Body of pancreas (tissue), 4 donors: ENCODE measurements at regions not wholly inside any gene's neighbourhood (a gene's known extent, or its start where the extent isn't known, plus 50 kb on each side); places are given as distances from the start of the nearest gene placed in this dataset.
A peak's percentile ranks its signal among the peaks of the same experiment; 100 is the strongest.
"Not testable (repeated sequence)": the region's sequence is repeated elsewhere in the genome, so short reads cannot be mapped to it uniquely, and the experiment has no call there.

ENCODE experiments used
- ATAC-seq: fragments of 150-250 bp; one replicate; pipeline ENCODE4 v1.9.1; 2016
- DNase-seq, 4 donors: peaks; one replicate each; pipeline ENCODE4 v3.0.0-alpha.2; 2019
- H3K27ac ChIP-seq, 4 donors: fragments of 200-600 bp; sonication (generic); 1 replicate in 3 of 4; 2 replicates in 1 of 4; pipeline versions ENCODE4 v1.5.1 to v1.6.1; 2016 to 2019; ENCODE audit warnings: mild to moderate bottlenecking in 1 of 4, mixed read lengths in 1 of 4, moderate library complexity in 1 of 4
- H3K27me3 ChIP-seq, 2 donors: fragments of 200-600 bp; sonication (generic); one replicate each; pipeline ENCODE4 v1.6.0; 2016; ENCODE audit warnings: mild to moderate bottlenecking in 1 of 2
- H3K36me3 ChIP-seq, 2 donors: fragments of 200-600 bp; sonication (generic); replicated peaks in 1 of 2; 2 replicates each; pipeline ENCODE4 v1.5.1; 2016; ENCODE audit warnings: low read depth in 2 of 2; ENCODE audit not compliant: insufficient read depth in 1 of 2
- H3K4me1 ChIP-seq: fragments of 200-600 bp; sonication (generic); one replicate; pipeline ENCODE4 v1.6.0; 2016
- H3K4me3 ChIP-seq, 2 donors: fragments of 200-600 bp; sonication (generic); 1 replicate in 1 of 2; 2 replicates in 1 of 2; pipeline ENCODE4 v1.5.1; 2016 to 2019
- H3K9me3 ChIP-seq, 3 donors: fragments of 200-600 bp; sonication (generic); 1 replicate in 2 of 3; 2 replicates in 1 of 3; pipeline ENCODE4 v1.5.1; 2016
- POLR2A ChIP-seq, 3 donors: fragments of 450-650 bp; IDR thresholded peaks; one replicate each; pipeline ENCODE4 v1.6.1; 2016; ENCODE audit warnings: antibody characterized with exemption in 3 of 3, mild to moderate bottlenecking in 2 of 3
- WGBS, 2 donors: methylation state at CpG; one replicate each; pipeline ENCODE4 v1.1.5; 2017; 5-methylcytosine and 5-hydroxymethylcytosine counted together
- intact Hi-C: fragments of 100-400 bp; cut with DNase I; formaldehyde crosslinking; loops from one replicate; pipeline ENCODE4 v1.15.1; 2023
- TF ChIP-seq, protein P1 (sequence below), 7 experiments: fragments of 450-650 bp in 4 of 7; fragments of 200-600 bp in 3 of 7; sonication (generic) in 3 of 7; IDR thresholded peaks; one replicate each; pipeline ENCODE4 v1.5.1; 2016 to 2019; ENCODE audit warnings: antibody characterized with exemption in 7 of 7

DNA sequence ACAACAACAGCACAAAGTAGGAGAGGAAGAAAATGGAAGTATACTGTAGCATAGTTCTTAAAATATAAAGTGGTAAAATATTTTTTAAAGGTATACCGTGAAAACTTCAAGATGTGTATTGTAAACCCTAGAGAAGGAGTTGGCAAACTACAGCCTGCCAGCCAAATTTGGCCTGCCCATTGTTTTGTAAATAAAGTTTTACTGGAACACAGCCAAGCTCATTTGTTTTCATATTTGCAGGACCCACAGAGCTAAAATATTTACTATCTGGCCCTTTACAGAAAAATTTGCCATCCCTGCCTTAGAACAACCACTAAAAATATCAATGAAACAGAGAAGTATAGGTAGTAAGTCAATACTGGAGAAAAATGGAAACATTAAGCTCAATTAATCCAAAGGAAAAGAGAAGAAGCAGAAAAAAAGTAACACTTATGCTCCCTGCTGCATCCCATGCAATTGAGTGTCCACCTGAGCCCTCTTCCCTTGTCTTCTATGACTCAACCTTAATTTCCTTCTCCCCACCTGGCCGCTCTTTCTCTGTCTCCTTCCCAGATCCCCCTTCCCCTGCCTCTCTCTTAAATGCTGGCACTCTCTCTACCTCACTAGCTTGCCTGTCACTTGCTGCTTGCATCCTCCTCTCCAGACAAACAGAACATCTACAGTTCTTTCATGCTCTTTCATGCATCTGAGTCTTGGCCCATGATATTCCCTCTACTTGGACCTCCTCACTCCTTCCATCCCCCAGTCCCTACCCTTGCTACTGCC lies 50.6 kb upstream of the FER start:
- Histone ChIP-seq H3K36me3 (no peaks in the 10 kb centered on the region), H3K4me3 (no peak overlapping the region), H3K9me3 (no peaks in the 10 kb centered on the region), H3K27ac (no peak overlapping the region), H3K4me1 (no peaks in the 10 kb centered on the region), H3K27me3 (no peaks in the 10 kb centered on the region)
- intact Hi-C loops = no loop called here
- DNase-seq = no peak
- ATAC-seq = no peak
- 78 to 90% methylated on average over 2 of the region's 2 CpGs for WGBS, 2 donors
- TF ChIP-seq, protein P1, sequence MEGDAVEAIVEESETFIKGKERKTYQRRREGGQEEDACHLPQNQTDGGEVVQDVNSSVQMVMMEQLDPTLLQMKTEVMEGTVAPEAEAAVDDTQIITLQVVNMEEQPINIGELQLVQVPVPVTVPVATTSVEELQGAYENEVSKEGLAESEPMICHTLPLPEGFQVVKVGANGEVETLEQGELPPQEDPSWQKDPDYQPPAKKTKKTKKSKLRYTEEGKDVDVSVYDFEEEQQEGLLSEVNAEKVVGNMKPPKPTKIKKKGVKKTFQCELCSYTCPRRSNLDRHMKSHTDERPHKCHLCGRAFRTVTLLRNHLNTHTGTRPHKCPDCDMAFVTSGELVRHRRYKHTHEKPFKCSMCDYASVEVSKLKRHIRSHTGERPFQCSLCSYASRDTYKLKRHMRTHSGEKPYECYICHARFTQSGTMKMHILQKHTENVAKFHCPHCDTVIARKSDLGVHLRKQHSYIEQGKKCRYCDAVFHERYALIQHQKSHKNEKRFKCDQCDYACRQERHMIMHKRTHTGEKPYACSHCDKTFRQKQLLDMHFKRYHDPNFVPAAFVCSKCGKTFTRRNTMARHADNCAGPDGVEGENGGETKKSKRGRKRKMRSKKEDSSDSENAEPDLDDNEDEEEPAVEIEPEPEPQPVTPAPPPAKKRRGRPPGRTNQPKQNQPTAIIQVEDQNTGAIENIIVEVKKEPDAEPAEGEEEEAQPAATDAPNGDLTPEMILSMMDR (IDR thresholded peaks at IDR 0.05) = no peak
- TF ChIP-seq POLR2A (IDR thresholded peaks at IDR 0.05) = no peak

DNA sequence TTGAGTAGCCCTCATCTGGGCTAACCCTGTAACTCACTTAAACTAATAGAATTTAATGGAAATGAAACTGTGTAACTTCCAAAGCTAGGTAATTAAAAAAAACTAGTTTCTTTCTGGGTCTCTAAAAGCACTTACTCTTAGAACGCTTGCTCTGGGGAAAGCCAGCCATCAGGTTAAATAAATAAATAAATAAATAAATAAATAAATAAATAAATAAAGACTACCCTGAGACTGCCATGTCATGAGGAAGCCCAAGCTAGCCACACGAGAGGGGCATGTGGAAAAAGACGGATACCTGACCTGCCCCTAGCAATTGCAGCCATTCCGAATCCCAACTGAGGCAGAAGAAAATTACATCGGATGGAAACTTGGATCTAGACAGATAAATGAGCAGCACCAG lies 51.3 kb upstream of the FER start:
- TF ChIP-seq, protein P1 (IDR thresholded peaks at IDR 0.05) = no peak
- no peak for TF ChIP-seq POLR2A (IDR thresholded peaks at IDR 0.05)
- H3K27me3 ChIP-seq = no peaks in the 10 kb centered on the region
- WGBS, 2 donors = 55 to 56% methylated on average over 5 of the region's 5 CpGs
- ATAC-seq = no peak
- no peaks in the 10 kb centered on the region for H3K9me3 ChIP-seq
- DNase-seq = no peak
- no peak overlapping the region for H3K4me3 ChIP-seq
- intact Hi-C loops = no loop called here
- H3K27ac ChIP-seq = no peak overlapping the region
- H3K4me1 ChIP-seq = no peaks in the 10 kb centered on the region
- no peaks in the 10 kb centered on the region for H3K36me3 ChIP-seq

DNA sequence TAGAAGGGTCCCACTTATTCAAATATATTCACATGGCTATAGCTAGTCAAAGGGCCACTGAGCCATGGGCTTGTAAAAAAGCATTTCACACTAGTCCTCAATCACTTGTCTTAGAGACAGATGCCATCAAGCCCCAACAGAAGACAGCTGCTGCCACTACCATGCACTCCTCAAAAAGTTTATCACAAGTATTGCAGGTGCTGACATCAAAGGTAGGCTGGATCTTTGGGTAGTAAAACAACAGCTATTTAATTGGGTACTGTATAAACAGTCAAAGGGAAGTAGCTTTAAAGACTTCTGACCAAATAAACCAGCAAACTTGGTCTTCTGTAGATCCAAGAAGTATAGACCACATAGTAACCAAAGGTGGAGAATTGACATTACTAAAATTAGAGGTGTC lies 59.2 kb upstream of the FER start:
- TF ChIP-seq, protein P1 (IDR thresholded peaks at IDR 0.05) = no peak
- TF ChIP-seq POLR2A (IDR thresholded peaks at IDR 0.05) = no peak
- intact Hi-C loops = no loop called here
- Histone ChIP-seq H3K27me3 (no peaks in the 10 kb centered on the region), H3K4me1 (no peaks in the 10 kb centered on the region), H3K4me3 (no peak overlapping the region), H3K36me3 (no peaks in the 10 kb centered on the region), H3K27ac (no peak overlapping the region), H3K9me3 (no peaks in the 10 kb centered on the region)
- DNase-seq (no peak), ATAC-seq (no peak)

DNA sequence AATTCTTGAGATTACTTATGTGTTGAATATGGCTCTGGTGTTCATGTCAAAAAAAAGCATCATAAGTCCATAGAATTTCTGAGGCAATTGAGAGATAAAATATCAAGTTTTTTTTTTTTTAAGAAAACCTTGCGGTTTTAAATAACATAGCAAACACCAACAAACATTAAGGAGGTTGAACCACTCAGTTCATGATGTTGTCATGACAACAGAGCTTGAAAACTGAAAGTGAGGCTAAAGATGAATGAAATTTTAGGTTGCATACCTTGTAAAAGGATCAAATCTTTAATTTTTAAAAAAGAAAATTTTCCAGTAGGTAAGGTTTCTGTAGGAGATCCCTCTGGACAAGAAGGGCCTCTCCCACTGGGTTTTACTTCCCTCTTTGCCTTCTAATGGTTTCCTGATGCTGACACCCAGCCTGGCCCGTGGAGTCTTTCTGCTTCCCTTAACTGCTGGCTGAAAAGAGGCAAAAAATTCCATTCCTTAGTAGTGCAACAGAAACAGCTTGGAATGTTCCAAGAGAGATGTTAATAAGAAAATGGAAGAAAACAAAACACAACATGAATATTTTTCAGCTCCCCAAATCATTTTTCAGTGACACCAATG lies 60.0 kb upstream of the FER start:
- H3K4me1 ChIP-seq = no peaks in the 10 kb centered on the region
- 58 to 73% methylated on average over 2 of the region's 2 CpGs for WGBS, 2 donors
- DNase-seq (no peak), ATAC-seq (no peak)
- no peak overlapping the region for H3K4me3 ChIP-seq
- no peaks in the 10 kb centered on the region for H3K36me3 ChIP-seq
- intact Hi-C loops = no loop called here
- H3K27me3 ChIP-seq = no peaks in the 10 kb centered on the region
- TF ChIP-seq, protein P1 (IDR thresholded peaks at IDR 0.05) = no peak
- TF ChIP-seq POLR2A (IDR thresholded peaks at IDR 0.05) = no peak
- no peaks in the 10 kb centered on the region for H3K9me3 ChIP-seq
- H3K27ac ChIP-seq = no peak overlapping the region

DNA sequence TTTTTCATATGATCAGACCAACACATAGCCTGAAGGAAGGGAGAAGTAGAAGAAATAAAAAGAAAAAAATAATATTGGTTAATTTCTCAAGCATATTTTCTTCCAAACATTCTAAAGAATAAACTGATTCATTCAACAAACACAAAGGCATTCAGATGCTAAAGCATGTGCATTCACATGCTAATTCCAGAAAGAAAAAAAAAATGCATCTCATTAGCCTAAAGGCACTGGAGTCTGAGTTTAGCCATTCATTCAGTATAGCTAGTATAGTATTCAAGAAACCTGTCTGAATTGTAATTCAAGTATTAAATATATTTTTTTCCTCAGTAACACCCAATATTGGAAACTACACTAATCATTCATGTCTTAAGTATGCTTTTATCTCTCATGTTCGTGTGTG lies 61.0 kb upstream of the FER start:
- Histone ChIP-seq H3K4me3 (no peak overlapping the region), H3K9me3 (no peaks in the 10 kb centered on the region), H3K36me3 (no peaks in the 10 kb centered on the region), H3K4me1 (peaks cover under 1% of the 10 kb centered on the region), H3K27me3 (no peaks in the 10 kb centered on the region), H3K27ac (no peak overlapping the region)
- no peak for TF ChIP-seq POLR2A (IDR thresholded peaks at IDR 0.05)
- TF ChIP-seq, protein P1 (IDR thresholded peaks at IDR 0.05) = no peak
- 20 to 29% methylated on average over 1 of the region's 1 CpG for WGBS, 2 donors
- no peak for ATAC-seq
- no peak for DNase-seq
- intact Hi-C loops = no loop called here

DNA sequence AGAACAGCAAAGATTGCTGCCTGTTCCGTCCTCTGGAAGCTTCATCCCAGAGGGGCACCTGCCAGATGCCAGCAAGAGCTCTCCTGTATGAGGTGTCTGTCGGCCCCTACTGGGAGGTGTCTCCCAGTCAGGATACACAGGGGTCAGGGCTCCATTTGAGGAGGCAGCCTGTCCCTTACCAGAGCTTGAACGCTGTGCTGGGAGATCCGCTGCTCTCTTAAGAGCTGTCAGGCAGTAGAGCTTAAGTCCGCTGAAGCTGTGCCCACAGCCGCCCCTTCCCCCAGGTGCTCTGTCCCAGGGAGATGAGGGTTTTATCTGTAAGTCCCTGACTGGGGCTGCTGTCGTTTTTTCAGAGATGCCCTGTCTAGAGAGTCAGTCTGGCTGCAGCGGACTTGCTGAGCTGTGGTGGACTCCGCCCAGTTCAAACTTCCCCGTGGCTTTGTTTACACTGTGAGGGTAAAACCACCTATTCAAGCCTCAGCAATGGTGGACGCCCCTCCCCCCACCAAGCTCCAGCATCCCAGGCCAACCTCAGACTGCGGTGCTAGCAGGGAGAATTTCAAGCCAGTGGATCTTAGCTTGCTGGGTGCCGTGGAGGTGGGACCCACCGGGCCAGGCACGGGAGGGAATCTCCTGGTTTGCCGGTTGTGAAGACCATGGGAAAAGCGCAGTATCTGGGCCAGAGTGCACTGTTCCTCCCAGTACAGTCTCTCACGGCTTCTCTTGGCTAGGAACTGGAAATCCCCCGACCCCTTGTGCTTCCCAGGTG lies 62.1 kb upstream of the FER start:
- H3K27me3 ChIP-seq, H3K36me3 ChIP-seq, H3K4me3 ChIP-seq, H3K27ac ChIP-seq, intact Hi-C loops, H3K9me3 ChIP-seq, H3K4me1 ChIP-seq, ATAC-seq: not testable (repeated sequence)
- DNase-seq = peak; percentile 24 to 54 (median 40)
- WGBS, 2 donors = 34 to 43% methylated on average over 10 to 19 of the region's 19 CpGs
